HG03432 (cell line): ENCODE measurements at regions not wholly inside any gene's neighbourhood (a gene's known extent, or its start where the extent isn't known, plus 50 kb on each side); places are given as distances from the start of the nearest gene placed in this dataset.
"Not testable (repeated sequence)": the region's sequence is repeated elsewhere in the genome, so short reads cannot be mapped to it uniquely, and the experiment has no call there.

Experiments used
- ATAC-seq: cut with Tn5 transposase; IDR thresholded peaks from one replicate; pipeline ENCODE4 v1.9.1; 2021; ENCODE audit warnings: mild to moderate bottlenecking, moderate library complexity; ENCODE audit not compliant: unreplicated experiment

DNA sequence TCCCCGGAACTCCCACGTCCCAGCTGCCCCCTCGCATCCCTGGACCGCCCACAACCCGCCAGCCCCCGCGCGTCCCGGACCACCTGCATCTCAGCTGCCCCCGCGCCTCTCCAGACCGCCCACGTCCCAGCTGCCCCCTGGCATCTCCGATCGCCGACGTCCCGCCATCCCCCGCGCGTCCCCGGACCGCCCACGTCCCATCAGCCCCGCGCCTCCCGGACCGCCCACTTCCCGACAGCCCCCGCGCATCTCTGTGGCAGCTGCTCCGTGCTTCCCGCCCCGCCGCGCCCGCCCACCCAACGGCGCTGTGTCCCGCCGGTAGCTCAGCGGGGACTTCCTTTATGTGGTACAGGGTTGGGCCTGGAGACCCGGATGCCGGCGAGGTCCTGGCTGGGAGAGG, 955.8 kb downstream of the TMEM121 start:
- not testable (repeated sequence) for ATAC-seq

DNA sequence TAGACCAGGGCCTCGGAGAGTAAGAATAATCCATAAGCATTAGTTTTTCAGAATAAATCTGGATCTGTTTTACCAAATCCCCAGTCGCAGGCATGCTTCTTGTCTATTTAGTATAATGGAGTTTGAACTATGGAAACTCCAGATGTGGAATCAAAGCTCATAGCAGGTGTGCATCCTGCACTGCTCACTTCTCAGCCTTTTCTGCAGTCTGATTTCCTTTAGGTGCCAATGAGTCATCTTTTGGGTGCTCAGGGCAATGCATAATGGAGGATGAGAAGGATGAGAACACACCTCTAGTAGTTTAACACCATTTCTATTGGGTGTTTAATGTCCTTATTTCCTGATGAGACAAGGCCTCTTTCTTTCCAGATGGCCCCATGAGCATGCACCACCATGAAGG, 961.2 kb downstream of the TMEM121 start:
- ATAC-seq, result no peak

DNA sequence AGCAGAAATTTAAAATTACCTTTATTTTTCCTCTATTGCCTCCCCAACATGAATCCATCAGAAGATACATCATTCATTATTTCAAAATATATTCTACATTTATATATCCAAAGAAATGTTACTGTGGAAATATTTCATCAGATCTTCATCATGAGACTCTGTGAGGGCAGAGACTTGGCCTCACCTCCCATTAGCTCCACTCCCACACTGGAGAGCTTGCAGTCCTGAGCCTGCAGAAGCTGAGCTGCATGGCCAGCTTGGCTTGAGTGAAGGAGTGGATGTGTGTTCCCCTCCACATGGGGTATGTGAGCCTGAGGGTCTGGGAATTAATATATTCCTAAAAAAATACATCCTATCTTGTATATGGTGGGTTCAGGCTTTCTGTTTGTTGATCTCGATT, 961.9 kb downstream of the TMEM121 start:
- ATAC-seq, result no peak

DNA sequence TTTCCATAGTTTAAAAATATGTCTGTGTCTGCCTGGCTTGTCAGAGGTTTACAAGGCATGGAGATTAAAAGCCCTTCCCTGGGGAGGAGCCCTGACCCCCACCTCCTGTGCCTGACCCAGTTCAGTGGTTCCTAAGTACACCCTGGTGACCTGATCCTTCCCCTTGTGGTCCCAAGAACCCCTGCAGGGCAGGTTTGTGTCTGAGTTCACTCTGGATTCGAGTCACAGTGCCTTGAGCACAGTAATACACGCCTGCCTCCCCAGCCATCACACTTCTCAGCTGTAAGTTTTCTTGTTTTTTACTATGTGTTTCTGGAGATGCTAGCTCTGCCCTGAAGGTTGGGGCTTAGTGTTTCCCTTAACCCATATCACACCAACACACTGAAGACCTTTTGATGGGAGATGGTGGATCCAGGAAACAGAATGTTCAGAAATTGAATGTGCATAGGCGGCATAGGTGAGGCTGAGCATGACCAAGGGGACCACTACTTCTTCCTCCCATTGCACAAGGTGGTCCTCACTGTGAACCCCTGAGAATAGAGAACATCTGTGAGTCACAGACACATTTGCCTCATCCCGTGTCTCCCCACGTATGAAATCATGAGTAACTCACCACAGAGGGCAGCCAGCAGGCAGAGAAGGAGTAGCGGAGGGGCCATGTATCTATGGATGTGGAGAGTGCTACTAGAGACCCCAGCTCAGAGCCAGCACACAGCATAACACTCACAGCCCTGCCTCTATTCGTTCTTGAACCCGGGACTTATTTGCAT, 962.9 kb downstream of the TMEM121 start:
- no peak for ATAC-seq

DNA sequence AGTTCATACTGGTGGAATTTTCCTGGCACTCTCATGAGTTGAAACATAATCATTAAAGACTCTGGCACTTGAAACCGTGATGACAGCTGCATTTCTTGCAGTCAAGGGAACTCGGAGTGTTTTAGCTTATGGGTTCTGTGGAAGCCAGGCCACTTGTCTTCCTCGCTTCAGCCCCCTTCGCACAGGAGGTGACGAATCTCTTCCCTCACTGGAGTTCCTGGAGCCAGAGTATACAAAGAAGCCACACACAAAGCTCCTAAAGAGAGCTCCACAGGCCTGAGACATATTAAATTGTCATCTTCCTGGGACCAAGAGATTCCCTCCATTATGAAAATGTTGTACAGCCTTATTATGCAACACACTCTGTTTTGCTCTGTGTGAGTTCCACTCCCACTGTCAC, 964.1 kb downstream of the TMEM121 start:
- ATAC-seq, result no peak

DNA sequence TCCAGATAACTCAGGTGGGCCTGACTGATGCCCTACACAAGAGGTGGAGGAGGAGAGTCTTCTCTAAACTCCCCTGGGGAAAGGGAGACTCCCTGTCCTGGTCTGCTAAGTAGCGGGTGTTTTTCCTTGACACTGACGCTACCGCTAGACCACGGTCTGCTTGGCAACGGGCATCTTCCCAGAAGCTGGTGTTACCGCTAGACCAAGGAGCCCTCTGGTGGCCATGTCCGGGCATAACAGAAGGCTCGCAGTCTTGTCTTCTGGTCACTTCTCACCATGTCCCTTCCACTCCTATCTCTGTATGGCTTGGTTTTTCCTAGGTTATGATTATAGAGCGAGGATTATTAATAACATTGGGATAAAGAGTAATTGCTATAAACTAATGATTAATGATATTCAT, 965.5 kb downstream of the TMEM121 start:
- ATAC-seq, result no peak

DNA sequence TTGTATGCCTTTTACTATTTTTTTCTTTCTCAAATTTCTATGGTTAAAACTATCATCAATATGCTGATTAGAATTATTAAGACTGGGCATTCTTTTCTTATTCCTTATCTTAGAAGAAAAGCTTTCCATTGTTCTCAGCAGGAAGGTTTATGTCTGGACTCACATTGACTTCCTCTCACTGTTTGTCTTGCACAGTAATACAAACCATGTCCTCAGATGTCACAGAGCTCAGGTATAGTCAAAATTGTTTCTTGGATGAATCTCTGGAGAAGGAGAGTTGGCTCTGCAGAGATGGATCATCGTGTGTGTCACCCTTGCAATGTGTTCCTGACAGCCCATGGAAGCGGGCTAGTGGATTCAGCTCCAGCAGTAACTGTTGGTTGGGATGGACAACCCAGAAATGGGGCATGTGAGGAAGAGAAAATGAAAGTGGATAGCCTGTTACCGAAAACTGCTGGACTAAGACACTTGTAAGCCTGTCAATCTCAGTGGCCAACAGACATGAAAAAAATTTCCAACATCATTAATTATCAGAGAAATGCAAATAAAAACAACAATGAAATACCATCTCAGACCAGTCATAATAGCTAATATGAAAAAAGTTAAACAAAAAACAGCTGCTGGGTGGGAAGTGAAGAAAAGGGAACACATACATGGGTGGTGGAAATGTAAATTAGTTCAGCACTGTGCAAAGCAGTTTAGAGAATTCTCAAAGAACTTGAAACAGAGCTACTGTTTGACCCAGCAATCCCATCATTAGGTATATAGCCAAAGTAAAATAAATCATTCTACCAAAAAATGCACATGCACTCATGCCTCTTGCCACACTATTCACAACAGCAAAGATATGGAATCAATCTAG, 967.8 kb downstream of the TMEM121 start:
- ATAC-seq, result no peak

DNA sequence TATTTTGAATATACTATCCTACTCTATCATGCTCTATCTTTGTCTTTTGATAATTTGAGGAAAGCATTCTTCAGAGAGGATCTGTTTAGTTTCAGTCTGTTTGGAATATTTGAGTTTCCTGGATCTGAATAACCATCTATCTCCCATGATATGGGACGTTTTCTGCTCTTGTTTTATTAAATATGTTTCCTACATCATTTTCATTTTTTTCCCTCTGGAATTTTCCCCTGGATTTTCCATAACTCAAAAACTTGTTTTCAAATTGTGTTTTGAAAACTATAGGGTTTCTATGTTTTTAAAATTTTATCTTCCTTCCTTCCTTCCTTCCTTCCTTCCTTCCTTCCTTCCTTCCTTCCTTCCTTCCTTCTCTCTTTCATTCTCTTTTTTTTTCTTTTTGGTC, 974.2 kb downstream of the TMEM121 start:
- ATAC-seq, result no peak

DNA sequence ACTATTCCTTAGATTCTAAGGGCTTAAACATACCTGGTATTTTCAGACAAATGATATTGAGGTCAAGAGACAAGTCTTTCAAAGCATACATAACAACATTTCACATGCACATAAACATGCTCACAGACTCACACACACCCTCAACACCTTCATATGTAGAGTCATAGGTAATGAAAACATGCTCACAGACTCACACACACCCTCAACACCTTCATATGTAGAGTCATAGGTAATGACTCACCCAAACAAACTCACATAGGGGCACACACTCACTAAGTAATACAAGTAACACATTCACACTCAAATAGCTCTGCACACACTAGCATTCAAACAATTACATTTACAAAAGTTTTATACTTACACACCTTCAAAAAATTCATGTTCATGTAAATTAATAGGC, 975.5 kb downstream of the TMEM121 start:
- no peak for ATAC-seq

DNA sequence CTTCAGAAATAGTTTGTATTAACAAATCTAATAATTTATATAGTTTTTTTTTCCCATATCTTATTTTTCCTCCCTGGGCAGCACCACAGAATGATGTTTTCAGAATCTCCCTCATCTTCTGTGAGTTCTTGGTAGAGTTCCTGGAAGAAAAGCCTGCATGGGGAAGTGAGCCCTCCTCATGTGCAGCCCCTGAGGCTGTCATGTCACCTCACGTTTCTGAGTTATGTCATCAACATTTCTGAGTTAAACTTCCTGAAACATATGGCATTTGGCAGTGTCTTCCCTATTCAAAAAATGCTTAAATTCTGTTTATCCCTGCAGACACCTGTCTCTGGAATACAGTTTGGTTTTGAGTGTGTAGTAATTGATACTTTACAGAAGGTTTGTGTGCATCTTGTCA, 979.0 kb downstream of the TMEM121 start:
- ATAC-seq, result no peak

DNA sequence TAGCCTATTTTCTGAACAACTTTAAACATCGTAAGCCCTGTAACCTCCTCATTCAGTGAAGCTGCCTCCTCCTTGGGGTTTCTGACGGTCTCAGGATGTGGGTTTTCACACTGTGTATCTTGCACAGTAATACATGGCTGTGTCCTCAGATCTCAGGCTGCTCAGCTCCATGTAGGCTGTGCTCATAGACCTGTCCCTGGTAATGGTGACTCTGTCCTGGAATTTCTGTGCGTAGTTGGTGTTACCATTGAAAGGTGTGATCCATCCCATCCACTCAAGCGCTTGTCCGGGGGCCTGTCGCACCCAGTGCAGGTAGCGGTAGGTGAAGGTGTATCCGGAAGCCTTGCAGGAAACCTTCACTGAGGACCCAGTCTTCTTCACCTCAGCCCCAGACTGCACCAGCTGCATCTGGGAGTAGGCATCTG, 980.5 kb downstream of the TMEM121 start:
- no peak for ATAC-seq

DNA sequence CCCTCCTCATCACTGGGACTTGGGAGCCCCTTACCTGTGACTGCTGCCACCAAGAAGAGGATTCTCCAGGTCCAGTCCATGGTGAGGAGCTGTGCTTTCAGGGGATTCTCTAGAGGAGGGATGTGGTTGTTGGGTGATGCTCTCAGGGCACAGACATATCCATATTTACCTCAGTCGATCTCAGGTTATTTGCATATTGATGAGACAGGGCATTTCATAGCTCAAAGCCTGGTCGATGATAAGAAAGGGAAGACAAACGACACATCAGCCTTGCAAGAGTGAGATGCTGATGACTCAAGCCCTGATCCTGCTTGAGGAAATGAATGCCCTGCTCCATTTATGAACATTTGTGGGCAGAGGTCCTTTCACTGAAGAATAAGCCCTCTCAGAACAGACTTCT, 981.0 kb downstream of the TMEM121 start:
- ATAC-seq, result no peak

DNA sequence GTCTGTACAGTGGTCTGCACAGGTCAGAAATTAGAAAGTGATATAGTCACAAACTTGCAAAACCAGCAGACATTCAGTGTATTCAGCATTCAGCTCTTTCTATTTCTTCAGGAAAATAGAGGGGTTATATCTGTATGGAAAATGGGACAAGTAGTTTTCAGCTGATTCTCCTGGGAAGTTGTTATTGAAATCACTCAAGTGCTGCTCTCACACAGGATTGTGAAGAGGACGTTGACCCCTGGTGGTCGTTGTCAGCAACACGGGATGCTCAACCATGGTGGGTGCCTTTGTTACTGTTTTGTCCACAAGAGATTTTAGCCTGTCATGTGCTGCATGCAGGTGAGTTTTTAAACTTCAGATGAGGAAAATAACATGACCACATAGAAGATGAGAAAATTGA, 981.8 kb downstream of the TMEM121 start:
- ATAC-seq, result no peak

DNA sequence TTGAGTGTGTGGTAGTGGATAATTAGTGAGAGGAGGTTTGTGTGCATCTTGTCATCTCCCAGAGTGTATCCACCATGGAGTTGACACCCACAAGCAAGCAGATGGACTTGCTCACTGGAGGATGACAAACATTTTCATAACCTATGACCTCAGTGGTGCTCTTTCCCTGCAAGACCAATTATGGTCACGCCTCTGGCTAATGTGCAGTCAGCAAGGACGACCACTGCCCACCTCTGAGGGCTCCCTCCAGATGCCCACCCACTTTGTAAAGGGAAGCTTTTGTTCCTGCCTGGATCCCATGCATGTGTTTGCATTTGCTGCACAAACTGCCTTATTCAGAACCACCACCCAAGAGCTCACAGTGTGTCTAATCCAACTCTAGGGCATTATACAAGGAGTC, 982.8 kb downstream of the TMEM121 start:
- no peak for ATAC-seq

DNA sequence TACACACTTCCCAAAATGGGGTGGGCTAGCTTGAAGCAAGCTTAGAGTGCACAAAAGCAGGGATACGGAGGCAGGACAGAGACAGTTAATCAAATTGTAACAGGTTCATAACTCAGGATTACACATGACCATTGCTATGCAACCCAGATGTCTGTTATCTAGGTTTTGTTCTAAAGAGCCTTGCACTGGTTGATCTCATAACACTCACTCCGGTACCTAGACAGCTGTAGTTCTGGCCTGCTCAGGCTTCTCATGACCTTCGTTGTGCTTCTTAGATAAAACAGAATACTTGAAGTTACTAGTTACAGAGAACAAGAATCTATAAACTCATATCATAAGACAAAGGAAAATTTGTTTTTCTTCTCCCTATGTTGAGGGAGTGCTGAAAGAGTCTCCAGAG, 983.4 kb downstream of the TMEM121 start:
- no peak for ATAC-seq

DNA sequence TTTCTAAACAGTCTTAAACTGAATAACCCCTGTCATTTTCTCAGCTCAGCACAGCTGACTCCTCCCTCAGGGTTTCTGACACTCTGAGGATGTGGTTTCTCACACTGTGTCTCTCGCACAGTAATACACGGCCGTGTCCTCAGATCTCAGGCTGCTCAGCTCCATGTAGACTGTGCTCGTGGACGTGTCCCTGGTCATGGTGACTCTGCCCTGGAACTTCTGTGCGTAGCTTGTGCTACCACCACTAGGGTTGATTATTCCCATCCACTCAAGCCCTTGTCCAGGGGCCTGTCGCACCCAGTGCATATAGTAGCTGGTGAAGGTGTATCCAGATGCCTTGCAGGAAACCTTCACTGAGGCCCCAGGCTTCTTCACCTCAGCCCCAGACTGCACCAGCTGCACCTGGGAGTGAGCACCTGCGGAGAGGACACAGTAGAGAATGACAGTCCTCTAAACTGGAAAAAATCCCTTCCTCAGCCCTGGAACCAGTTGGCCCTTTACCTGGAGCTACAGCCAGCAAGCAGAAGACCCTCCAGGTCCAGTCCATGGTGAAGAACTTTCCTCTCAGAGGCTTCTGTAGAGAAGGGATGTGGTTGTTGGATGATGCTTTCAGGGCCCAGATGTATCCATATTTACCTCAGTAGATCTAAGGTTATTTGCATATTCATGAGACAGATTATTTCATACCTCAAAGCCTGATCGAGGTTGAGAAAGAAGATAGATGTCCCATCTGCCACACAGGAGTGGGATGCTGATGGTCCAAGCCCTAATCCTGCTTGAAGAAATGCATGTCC, 984.8 kb downstream of the TMEM121 start:
- ATAC-seq, result no peak

DNA sequence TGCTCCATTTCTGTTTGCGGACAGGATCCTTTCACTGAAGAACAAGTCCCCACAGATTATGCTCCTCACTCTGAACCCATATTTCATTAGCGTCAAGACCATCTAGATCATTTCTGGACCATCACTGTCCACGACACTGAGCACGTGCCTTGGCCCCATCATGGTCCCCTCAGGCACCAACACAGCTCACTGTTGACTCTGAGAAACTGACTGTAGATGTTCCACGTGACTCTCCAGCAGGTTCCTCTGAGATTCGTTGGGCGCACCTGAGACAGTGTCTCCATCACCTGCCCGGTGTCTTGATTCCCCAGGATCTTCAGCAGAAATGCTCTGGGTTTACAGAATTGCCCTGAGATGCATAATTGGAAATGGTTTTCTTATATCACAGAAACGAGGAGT, 985.4 kb downstream of the TMEM121 start:
- no peak for ATAC-seq

DNA sequence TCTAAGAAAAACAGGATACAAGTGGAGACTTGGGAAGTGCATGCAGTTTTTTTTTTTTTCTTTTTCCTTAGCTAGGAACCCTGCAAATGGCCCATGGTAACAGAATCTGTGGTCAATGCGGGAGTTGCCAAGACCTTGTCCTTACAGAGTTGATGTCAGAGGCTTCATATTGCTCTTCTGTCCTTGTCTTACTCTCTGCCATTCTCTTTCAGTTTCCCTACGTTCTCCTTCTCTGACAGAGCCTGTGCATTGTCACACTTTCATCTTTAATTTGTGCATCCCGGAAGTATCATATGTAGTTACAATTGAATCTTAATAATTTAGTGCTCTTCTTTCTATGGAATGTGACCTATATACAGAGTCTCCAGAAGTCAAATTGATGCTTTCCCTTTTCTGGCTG, 986.9 kb downstream of the TMEM121 start:
- no peak for ATAC-seq

DNA sequence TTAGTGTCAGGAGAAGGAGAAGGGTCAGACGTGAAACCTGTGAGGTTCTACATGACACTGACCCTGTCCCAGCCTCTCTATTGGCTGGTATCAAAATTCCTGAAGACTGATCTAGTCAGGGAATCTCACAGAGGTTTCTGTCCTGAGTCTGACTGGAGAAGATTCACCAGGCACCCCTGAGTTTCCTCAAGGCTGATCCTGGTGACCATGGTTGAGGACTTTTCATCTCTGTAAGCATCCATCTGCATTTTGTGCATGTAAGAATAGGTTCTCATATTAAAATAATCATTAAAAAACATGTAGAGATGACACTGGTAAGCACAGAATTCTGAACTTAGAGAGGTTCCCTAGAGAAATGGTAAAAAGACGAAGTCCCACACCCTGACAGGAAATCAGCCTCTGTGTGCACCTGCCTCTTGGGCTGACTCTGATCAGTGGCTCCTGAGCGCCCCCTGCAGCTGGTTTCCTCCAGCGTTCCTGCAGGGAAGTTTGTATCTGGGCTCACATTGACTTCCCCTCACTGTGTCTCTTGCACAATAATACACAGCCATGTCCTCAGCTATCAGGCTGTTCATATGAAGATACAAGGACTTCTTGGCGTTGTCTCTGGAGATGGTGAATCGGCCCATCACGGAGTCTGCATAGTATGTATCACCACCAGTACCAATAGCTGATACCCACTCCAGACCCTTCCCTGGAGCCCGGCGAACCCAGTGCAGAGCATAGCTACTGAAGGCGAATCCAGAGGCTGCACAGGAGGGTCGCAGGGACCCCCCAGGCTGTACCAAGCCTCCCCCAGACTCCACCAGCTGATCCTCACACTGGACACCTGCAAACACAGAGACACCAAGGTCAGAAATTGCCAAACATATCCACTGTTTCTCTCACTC, 991.9 kb downstream of the TMEM121 start:
- no peak for ATAC-seq

DNA sequence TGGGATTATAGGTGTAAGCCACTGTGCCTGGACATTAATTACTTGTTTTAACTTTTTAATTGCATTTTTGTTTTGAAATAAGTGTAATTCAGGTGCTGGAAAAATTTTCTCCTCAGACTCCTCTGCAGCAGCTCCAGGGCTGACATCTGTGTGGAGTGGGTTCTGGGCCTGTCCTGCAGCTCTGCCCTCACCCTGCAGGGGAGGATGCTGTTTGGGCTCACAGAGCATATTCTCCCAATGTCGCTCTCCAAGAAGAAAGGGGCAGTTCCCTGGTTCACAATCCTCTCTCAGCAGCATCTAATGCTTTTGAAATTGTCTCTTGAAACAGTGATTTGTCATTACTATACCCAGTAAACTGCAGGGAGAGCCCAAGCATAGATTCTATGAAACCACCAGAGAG, 995.7 kb downstream of the TMEM121 start:
- not testable (repeated sequence) for ATAC-seq
